ENCODE measurements at regions not wholly inside any gene's neighbourhood (a gene's known extent, or its start where the extent isn't known, plus 50 kb on each side); places are given as distances from the start of the nearest gene placed in this dataset.

- ATAC-seq = no peak
Measured at GRCh38 chr11:130587658-130588057, 139.2 kb downstream of the ADAMTS15 start.

GRCh38 chr11:130588471-130588870 is 140.0 kb downstream of the ADAMTS15 start:
- no peak for ATAC-seq

- no peak for ATAC-seq
Measured at GRCh38 chr11:130592056-130592455, 143.6 kb downstream of the ADAMTS15 start.

- ATAC-seq = no peak
Measured at GRCh38 chr11:130593064-130593463, 144.6 kb downstream of the ADAMTS15 start.

GRCh38 chr11:130598433-130598832 is 150.0 kb downstream of the ADAMTS15 start:
- ATAC-seq = no peak

GRCh38 chr11:130599073-130599654 is 150.7 kb downstream of the ADAMTS15 start:
- no peak for ATAC-seq

- no peak for ATAC-seq
Measured at GRCh38 chr11:130600139-130600538, 151.7 kb downstream of the ADAMTS15 start.

- ATAC-seq = no peak
Measured at GRCh38 chr11:130600616-130601015, 152.2 kb downstream of the ADAMTS15 start.

GRCh38 chr11:130601141-130601540 is 152.7 kb downstream of the ADAMTS15 start:
- no peak for ATAC-seq

- ATAC-seq = no peak
Measured at GRCh38 chr11:130601764-130602460, 153.5 kb downstream of the ADAMTS15 start.

- ATAC-seq = no peak
Measured at GRCh38 chr11:130602641-130603334, 154.3 kb downstream of the ADAMTS15 start.

GRCh38 chr11:130603335-130603906 is 155.0 kb downstream of the ADAMTS15 start:
- no peak for ATAC-seq

- no peak for ATAC-seq
Measured at GRCh38 chr11:130604606-130605005, 156.2 kb downstream of the ADAMTS15 start.

- no peak for ATAC-seq
Measured at GRCh38 chr11:130606178-130606577, 157.7 kb downstream of the ADAMTS15 start.

GRCh38 chr11:130606781-130607511 is 158.5 kb downstream of the ADAMTS15 start:
- no peak for ATAC-seq

GRCh38 chr11:130608287-130608686 is 159.8 kb downstream of the ADAMTS15 start:
- no peak for ATAC-seq

- ATAC-seq = peak; percentile 74
Measured at GRCh38 chr11:130609121-130610035, 160.9 kb downstream of the ADAMTS15 start.

GRCh38 chr11:130611791-130612251 is 163.4 kb downstream of the ADAMTS15 start:
- no peak for ATAC-seq

GRCh38 chr11:130612291-130612851 is 163.9 kb downstream of the ADAMTS15 start:
- no peak for ATAC-seq

GRCh38 chr11:130613396-130613795 is 165.0 kb downstream of the ADAMTS15 start:
- no peak for ATAC-seq

- ATAC-seq = no peak
Measured at GRCh38 chr11:130614591-130614990, 166.1 kb downstream of the ADAMTS15 start.

Measured in esophagus mucosa (tissue), 1 donor.